ENCODE measurements at regions not wholly inside any gene's neighbourhood (a gene's known extent, or its start where the extent isn't known, plus 50 kb on each side); places are given as distances from the start of the nearest gene placed in this dataset.

- no peak for DNase-seq
- no peak for FAIRE-seq
- no peak overlapping the region for H3K27ac ChIP-seq
- no peaks in the 10 kb centered on the region for H3K27me3 ChIP-seq
- intact Hi-C loops (cut with DNase I) = no loop called here
- H3K36me3 ChIP-seq = no peaks in the 10 kb centered on the region
- WGBS, 2 donors = 83 to 84% methylated on average over 8 of the region's 8 CpGs
- no peak overlapping the region for H3K4me3 ChIP-seq
- no peak for TF ChIP-seq CTCF (IDR thresholded peaks at IDR 0.05)
- peak in 1 of 4 donors; percentile 32 for ATAC-seq
- H3K4me1 ChIP-seq = peaks cover 0 to under 1% (median 0%) of the 10 kb centered on the region in 3 donors
- no peaks in the 10 kb centered on the region for H3K9me3 ChIP-seq
Measured at GRCh38 chr6:134714679-134715078, 235.2 kb downstream of the ALDH8A1 start.

GRCh38 chr6:134714113-134714512 lies 235.8 kb downstream of the ALDH8A1 start:
- TF ChIP-seq CTCF (IDR thresholded peaks at IDR 0.05) = no peak
- intact Hi-C loops (cut with DNase I) = no loop called here
- no peak for DNase-seq
- H3K36me3 ChIP-seq = no peaks in the 10 kb centered on the region
- no peak overlapping the region for H3K27ac ChIP-seq
- no peak overlapping the region for H3K4me3 ChIP-seq
- peak in 1 of 4 donors; percentile 47 for ATAC-seq
- no peak for FAIRE-seq
- H3K9me3 ChIP-seq = no peaks in the 10 kb centered on the region
- 57 to 78% methylated on average over 4 of the region's 4 CpGs for WGBS, 2 donors
- H3K4me1 ChIP-seq = no peaks in the 10 kb centered on the region
- no peaks in the 10 kb centered on the region for H3K27me3 ChIP-seq

GRCh38 chr6:134712311-134712710 lies 237.6 kb downstream of the ALDH8A1 start:
- FAIRE-seq (no peak), DNase-seq (no peak), ATAC-seq (no peak)
- H3K27me3 ChIP-seq = no peaks in the 10 kb centered on the region
- peaks cover 0 to 6% (median 0%) of the 10 kb centered on the region in 3 donors for H3K4me1 ChIP-seq
- no peak overlapping the region for H3K4me3 ChIP-seq
- no peaks in the 10 kb centered on the region for H3K36me3 ChIP-seq
- no peak overlapping the region for H3K27ac ChIP-seq
- no peaks in the 10 kb centered on the region for H3K9me3 ChIP-seq
- no peak for TF ChIP-seq CTCF (IDR thresholded peaks at IDR 0.05)
- intact Hi-C loops (cut with DNase I) = no loop called here

- DNase-seq = no peak
- H3K4me1 ChIP-seq = peaks cover 0 to 6% (median 0%) of the 10 kb centered on the region in 3 donors
- H3K27ac ChIP-seq = no peak overlapping the region
- WGBS, 2 donors = 84 to 92% methylated on average over 1 of the region's 1 CpG
- no peaks in the 10 kb centered on the region for H3K27me3 ChIP-seq
- no peak for FAIRE-seq
- H3K9me3 ChIP-seq = no peaks in the 10 kb centered on the region
- ATAC-seq = no peak
- no peaks in the 10 kb centered on the region for H3K36me3 ChIP-seq
- intact Hi-C loops (cut with DNase I) = no loop called here
- no peak overlapping the region for H3K4me3 ChIP-seq
- no peak for TF ChIP-seq CTCF (IDR thresholded peaks at IDR 0.05)
Measured at GRCh38 chr6:134708079-134708478, 241.8 kb downstream of the ALDH8A1 start.

GRCh38 chr6:134707342-134708031 lies 242.4 kb downstream of the ALDH8A1 start:
- no peaks in the 10 kb centered on the region for H3K27me3 ChIP-seq
- peak in 3 of 6 donors; percentile 26 to 77 (median 58) for DNase-seq
- H3K36me3 ChIP-seq = no peaks in the 10 kb centered on the region
- no peaks in the 10 kb centered on the region for H3K9me3 ChIP-seq
- H3K4me1 ChIP-seq = peaks cover 0 to 6% (median 0%) of the 10 kb centered on the region in 3 donors
- no peak overlapping the region for H3K4me3 ChIP-seq
- peak; percentile 96 to 99 (median 98) for ATAC-seq
- intact Hi-C loops (cut with DNase I) = no loop called here
- WGBS, 2 donors = 19 to 20% methylated on average over 5 of the region's 5 CpGs
- FAIRE-seq = no peak
- TF ChIP-seq CTCF (IDR thresholded peaks at IDR 0.05) = no peak
- no peak overlapping the region for H3K27ac ChIP-seq
